ENCODE measurements at regions not wholly inside any gene's neighbourhood (a gene's known extent, or its start where the extent isn't known, plus 50 kb on each side); places are given as distances from the start of the nearest gene placed in this dataset.

DNA sequence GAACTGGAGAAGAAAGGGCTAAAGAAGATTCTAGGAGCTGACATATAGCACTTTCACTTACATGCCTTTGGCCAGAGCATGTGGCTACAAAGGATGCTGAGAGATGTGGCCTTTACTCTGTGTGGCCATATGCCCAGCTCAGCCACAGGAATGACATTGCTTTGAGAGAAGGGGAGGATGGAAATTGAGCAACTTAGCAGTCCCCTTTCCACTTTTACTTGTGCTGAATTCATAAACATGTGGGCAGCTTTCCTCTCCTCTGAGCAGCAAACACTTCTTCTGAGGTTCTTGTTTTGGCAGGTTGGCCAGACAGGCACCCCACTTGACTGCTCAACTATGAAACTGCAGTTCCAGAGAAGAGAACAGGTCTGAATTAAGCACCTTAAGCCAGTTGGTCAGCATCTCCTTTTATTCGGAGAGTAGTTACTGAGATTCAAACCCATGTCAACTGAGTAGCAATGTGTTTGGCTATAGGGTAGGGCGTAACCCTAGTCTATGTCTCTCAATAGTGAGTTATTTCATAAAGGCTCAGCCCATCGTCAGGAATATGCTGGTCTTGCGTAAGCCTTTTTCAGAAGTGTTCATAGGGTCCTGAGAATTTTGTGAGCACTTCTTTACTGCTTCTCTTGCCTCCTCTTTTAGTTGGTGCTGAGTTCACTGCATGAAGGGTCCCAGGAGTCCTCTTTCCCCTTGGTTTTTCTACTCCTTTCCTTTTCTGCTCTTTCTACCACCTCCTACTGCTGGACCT is 134.5 kb downstream of the PALM2AKAP2 start:
- no peaks in the 10 kb centered on the region for H3K36me3 ChIP-seq (replicated peaks; ENCODE audit: control insufficient read depth, insufficient read depth, low read length)
- H3K4me3 ChIP-seq (ENCODE audit: insufficient read depth, low read depth, low read length) = no peak overlapping the region
- DNase-seq = no peak
- no peaks in the 10 kb centered on the region for H3K27me3 ChIP-seq (ENCODE audit: control insufficient read depth, insufficient read depth, low read length)

- no peaks in the 10 kb centered on the region for H3K27me3 ChIP-seq (ENCODE audit: control insufficient read depth, insufficient read depth, low read length)
- no peaks in the 10 kb centered on the region for H3K36me3 ChIP-seq (replicated peaks; ENCODE audit: control insufficient read depth, insufficient read depth, low read length)
- H3K4me3 ChIP-seq (ENCODE audit: insufficient read depth, low read depth, low read length) = no peak overlapping the region
- no peak for DNase-seq
Observed at GRCh38 chr9:109916316-109916715, 136.3 kb downstream of the PALM2AKAP2 start.

DNA sequence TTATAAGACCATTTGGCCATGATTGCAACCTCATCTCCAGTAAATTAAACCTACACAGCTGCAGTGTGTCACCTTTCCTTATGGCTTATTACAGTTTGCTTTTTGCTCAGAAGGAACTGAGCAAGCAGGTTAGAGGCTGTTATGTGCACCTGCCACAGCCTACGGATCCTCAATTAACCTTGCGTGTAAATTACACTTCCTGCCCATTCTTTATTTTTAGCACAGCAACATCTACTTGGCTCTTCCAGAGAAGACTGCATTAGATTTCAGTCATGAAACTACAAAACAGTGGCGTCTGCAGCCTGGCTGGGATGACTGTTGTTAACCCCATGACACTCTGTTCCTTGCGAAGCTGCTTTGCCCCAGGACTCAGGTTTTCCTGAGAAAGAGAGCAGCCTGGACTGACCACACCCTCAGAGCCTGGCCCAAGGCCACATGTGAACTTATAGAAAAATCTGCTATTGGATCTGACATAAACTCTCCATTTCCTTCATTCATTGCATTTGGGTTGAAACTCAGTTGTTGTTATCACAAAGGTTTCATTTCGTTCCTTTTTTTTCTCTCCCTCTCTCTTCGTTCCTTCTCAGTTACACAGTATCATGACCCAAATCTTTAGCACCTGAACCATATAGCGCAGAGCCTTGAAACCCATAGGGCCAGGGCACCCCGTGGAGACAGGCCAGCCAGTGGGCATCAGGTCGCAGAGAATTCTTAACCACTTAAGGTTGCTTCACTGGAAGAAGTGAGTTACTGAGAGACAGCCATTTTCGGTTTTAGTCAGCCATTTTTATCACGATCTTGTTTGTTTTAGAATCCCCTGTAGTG is 138.6 kb downstream of the PALM2AKAP2 start:
- no peaks in the 10 kb centered on the region for H3K36me3 ChIP-seq (replicated peaks; ENCODE audit: control insufficient read depth, insufficient read depth, low read length)
- no peak overlapping the region for H3K4me3 ChIP-seq (ENCODE audit: insufficient read depth, low read depth, low read length)
- no peaks in the 10 kb centered on the region for H3K27me3 ChIP-seq (ENCODE audit: control insufficient read depth, insufficient read depth, low read length)
- no peak for DNase-seq

- no peak for DNase-seq
- no peaks in the 10 kb centered on the region for H3K27me3 ChIP-seq (ENCODE audit: control insufficient read depth, insufficient read depth, low read length)
- H3K36me3 ChIP-seq (replicated peaks; ENCODE audit: control insufficient read depth, insufficient read depth, low read length) = no peaks in the 10 kb centered on the region
- H3K4me3 ChIP-seq (ENCODE audit: insufficient read depth, low read depth, low read length) = no peak overlapping the region
Observed at GRCh38 chr9:109919736-109920408, 139.9 kb downstream of the PALM2AKAP2 start.

DNA sequence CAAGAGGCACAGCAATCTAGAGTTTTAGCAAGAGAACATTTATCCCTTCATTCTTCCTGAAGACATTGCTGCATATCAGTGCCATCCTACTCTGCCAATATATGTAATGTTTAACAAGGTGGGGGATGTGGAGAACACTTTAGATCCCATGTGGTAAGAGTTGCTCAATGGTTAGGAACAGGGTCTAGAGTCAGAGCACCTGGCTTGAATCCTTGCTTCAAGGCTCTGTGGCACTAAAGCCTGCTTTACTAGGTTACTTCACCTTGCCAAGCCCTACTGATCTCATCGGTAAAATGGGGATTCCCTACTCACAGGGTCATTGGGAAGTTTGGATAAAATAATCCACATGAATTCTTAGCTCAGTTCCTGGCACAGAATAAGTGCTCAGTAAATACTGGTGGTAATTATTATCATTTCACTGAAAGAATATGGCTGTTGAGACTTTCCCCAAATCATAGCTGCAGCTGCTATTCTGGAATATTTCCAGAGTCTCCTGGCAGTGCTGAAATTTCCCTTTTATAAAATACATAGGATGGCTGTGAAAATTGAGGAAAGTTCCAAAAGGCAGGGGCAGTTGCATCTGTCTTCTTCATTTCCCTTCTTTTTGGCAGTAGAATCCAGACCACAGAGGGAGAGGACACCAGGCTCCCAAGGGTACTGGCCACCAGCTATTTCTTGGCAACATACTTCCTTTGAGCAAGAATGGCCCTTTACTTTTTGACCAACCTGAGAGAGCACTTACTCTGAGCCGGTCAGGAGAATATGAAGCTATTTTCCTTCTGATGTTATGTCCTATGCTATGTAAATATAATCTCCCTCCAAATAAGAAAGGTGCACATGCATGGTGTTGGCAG is 142.8 kb downstream of the PALM2AKAP2 start:
- no peak overlapping the region for H3K4me3 ChIP-seq (ENCODE audit: insufficient read depth, low read depth, low read length)
- no peak for DNase-seq
- no peaks in the 10 kb centered on the region for H3K27me3 ChIP-seq (ENCODE audit: control insufficient read depth, insufficient read depth, low read length)
- no peaks in the 10 kb centered on the region for H3K36me3 ChIP-seq (replicated peaks; ENCODE audit: control insufficient read depth, insufficient read depth, low read length)

DNA sequence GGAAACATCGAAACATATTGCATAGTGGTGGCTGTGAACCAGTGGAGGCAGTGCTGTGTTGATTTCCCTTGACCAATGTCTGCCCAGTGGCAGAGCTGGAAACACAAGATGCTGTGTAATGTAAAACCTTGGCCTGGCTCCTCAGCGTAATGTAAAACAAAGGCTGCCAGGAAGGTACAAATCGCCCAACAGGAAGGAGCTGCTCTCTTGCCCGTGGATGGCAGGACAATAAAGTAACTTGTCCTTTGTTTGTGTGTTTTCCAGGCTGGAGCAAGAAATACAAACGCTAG is 143.4 kb downstream of the PALM2AKAP2 start:
- Histone ChIP-seq H3K4me3 (ENCODE audit: insufficient read depth, low read depth, low read length) (no peak overlapping the region), H3K27me3 (ENCODE audit: control insufficient read depth, insufficient read depth, low read length) (no peaks in the 10 kb centered on the region), H3K36me3 (replicated peaks; ENCODE audit: control insufficient read depth, insufficient read depth, low read length) (no peaks in the 10 kb centered on the region)
- peak; percentile 9 for DNase-seq

GRCh38 chr9:109923806-109924205 is 143.8 kb downstream of the PALM2AKAP2 start:
- no peaks in the 10 kb centered on the region for H3K36me3 ChIP-seq (replicated peaks; ENCODE audit: control insufficient read depth, insufficient read depth, low read length)

DNA sequence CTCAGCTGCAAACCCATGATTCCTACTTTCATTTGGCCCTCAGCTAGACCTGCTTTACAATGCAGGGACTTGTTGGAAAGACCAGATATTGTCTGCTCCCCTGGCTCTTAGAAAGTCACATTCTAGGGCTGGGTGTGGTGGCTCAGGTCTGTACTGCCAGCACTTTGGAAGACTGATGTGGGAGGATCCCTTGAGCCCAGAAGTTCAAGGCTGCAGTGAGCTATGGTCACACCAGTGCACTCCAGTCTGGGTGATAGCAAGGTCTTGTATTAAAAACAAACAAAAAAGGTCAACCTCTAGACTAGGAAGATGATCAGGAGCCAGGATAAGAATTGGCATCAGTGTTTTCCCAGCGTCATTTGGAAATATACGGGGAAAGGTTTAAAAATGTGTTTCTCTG is 145.8 kb downstream of the PALM2AKAP2 start:
- no peaks in the 10 kb centered on the region for H3K27me3 ChIP-seq (ENCODE audit: control insufficient read depth, insufficient read depth, low read length)
- DNase-seq = no peak
- no peaks in the 10 kb centered on the region for H3K36me3 ChIP-seq (replicated peaks; ENCODE audit: control insufficient read depth, insufficient read depth, low read length)
- H3K4me3 ChIP-seq (ENCODE audit: insufficient read depth, low read depth, low read length) = no peak overlapping the region

More at GRCh38 chr9:109923806-109924205, 143.8 kb downstream of the PALM2AKAP2 start:
- no peaks in the 10 kb centered on the region for H3K27me3 ChIP-seq (ENCODE audit: control insufficient read depth, insufficient read depth, low read length)
- DNase-seq = no peak
- no peak overlapping the region for H3K4me3 ChIP-seq (ENCODE audit: insufficient read depth, low read depth, low read length)

DNA sequence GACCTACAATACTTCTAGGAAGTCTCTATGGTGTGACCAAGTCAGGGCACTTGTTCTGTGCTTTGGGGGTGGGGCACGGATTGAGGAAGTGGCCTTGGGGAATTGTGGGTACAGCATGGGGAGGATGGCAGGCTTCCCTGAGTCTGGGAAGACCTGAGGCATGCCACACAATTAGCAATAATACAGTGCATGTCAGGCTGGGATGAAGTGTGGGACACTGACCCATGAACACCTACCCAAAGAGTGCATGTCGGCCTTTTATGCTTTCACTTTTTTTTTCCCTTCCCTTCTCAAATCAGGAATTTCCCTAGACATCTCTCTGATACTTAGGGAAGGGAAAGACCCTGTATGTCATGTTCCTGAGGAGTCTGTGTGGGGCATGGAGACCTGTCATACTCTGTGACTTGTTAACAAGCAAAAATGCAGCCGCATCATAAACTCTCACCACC is 146.4 kb downstream of the PALM2AKAP2 start:
- no peak for DNase-seq
- Histone ChIP-seq H3K27me3 (ENCODE audit: control insufficient read depth, insufficient read depth, low read length) (no peaks in the 10 kb centered on the region), H3K36me3 (replicated peaks; ENCODE audit: control insufficient read depth, insufficient read depth, low read length) (no peaks in the 10 kb centered on the region), H3K4me3 (ENCODE audit: insufficient read depth, low read depth, low read length) (no peak overlapping the region)

DNA sequence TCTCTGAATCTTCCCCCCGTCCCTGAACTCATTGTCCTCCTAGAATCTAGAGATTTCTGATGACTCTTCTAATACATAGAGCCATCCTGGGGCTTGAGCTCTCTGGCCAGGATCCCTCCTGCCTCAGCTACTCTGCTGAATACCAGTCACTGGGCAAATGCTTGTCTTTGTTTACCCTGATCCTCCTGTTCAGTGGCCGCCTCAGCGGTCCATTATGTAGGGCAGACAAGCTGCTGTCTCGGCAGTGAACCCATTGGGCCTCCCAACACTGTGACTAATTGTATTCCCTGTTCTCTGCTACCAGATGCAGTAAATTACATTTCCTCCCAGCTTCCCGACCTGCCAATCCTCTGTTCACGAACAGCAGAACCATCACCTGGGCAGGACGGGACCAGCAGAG is 151.6 kb downstream of the PALM2AKAP2 start:
- H3K27me3 ChIP-seq (ENCODE audit: control insufficient read depth, insufficient read depth, low read length) = no peaks in the 10 kb centered on the region
- no peak for DNase-seq
- H3K36me3 ChIP-seq (replicated peaks; ENCODE audit: control insufficient read depth, insufficient read depth, low read length) = no peaks in the 10 kb centered on the region
- H3K4me3 ChIP-seq (ENCODE audit: insufficient read depth, low read depth, low read length) = no peak overlapping the region

GRCh38 chr9:109934136-109934856 is 154.3 kb downstream of the PALM2AKAP2 start:
- no peak overlapping the region for H3K4me3 ChIP-seq (ENCODE audit: insufficient read depth, low read depth, low read length)
- H3K27me3 ChIP-seq (ENCODE audit: control insufficient read depth, insufficient read depth, low read length) = no peaks in the 10 kb centered on the region
- no peak for DNase-seq
- no peaks in the 10 kb centered on the region for H3K36me3 ChIP-seq (replicated peaks; ENCODE audit: control insufficient read depth, insufficient read depth, low read length)

- Histone ChIP-seq H3K36me3 (replicated peaks; ENCODE audit: control insufficient read depth, insufficient read depth, low read length) (no peaks in the 10 kb centered on the region), H3K4me3 (ENCODE audit: insufficient read depth, low read depth, low read length) (no peak overlapping the region), H3K27me3 (ENCODE audit: control insufficient read depth, insufficient read depth, low read length) (no peaks in the 10 kb centered on the region)
- no peak for DNase-seq
Observed at GRCh38 chr9:109934857-109935215, 154.8 kb downstream of the PALM2AKAP2 start.

- no peak for DNase-seq
Observed at GRCh38 chr9:109935406-109936087, 155.5 kb downstream of the PALM2AKAP2 start.

More at GRCh38 chr9:109935406-109936087, 155.5 kb downstream of the PALM2AKAP2 start:
- no peaks in the 10 kb centered on the region for H3K36me3 ChIP-seq (replicated peaks; ENCODE audit: control insufficient read depth, insufficient read depth, low read length)
- H3K27me3 ChIP-seq (ENCODE audit: control insufficient read depth, insufficient read depth, low read length) = no peaks in the 10 kb centered on the region
- H3K4me3 ChIP-seq (ENCODE audit: insufficient read depth, low read depth, low read length) = no peak overlapping the region

Measured in H7 (cell line).